Activated T-cell treated with anti-CD3 and anti-CD28 coated beads for 24 hours (primary cell): ENCODE measurements at regions not wholly inside any gene's neighbourhood (a gene's known extent, or its start where the extent isn't known, plus 50 kb on each side); places are given as distances from the start of the nearest gene placed in this dataset.
"Not testable (repeated sequence)": the region's sequence is repeated elsewhere in the genome, so short reads cannot be mapped to it uniquely, and the experiment has no call there.

ENCODE experiments used
- DNase-seq: peaks from one replicate; pipeline ENCODE4 v3.0.0-alpha.2; 2020; ENCODE audit warnings: low read depth

DNA sequence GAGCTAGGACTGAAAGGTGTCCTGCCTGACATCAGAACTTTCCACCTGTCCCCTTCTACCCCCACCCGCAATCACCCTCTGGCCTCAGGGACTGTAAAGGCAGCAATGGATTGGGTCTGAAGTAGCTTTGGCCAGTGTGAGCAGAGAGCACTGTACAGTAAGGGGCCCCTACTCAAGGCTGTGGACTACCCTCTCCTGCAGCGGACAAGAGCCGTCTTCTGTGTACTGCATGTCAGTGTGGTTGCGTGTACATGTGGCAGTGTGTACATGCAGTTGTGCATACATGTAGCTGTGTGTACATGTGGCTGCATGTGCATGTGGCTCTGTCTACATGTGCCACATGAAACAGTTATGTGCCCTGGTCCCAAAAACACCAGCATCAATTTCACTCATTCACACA is 205.9 kb upstream of the LINGO1 start:
- no peak for DNase-seq

- DNase-seq: no peak
Measured at GRCh38 chr15:77838061-77838460, 205.3 kb upstream of the LINGO1 start.

DNA sequence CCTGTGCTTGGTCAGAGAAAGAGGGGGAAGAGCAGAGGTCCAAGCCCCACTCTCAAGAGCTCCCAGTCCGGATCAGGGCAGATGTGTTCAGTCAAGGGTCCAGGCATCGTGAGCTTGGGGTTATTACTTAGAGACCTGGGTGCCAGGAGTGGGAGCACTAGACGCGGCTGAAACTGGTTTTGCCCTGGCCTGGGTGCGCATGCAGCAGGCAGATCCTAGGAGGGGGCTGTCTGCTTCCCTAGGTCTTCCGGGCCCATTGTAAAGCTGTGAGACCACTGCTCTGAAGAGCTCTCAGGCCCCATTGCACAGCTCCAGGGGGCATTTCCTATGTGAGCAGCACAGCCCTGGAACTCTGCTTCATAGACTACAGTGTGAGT is 204.9 kb upstream of the LINGO1 start:
- DNase-seq: no peak

GRCh38 chr15:77836906-77837648 is 204.4 kb upstream of the LINGO1 start:
- no peak for DNase-seq

DNA sequence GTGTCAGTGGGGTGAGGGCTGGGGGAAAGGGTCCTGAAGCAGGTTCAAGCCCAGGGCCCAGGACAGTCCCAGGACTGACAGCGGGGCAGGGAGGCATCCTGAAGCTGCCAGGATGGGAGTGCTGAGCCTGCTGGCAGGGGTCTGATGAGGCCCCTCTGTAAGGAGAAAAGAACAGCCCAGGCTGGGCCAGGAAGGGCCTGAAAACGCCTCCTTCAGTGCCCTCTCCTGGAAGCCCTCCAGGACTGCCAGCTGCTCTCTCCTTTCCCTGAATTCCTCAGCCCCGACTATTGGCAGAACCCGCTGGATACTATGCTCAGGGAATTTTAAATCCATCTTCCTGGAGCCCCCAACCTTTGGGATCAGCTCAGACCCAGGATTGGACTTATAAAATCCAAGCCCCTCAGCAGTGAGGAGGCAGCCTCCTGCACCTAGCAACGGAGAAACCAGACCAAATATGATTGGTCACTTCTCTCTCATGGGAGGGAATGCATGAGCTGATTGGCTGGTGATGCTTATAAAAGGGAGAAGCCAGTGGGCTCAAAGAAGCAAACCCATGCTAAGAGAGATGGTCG is 203.5 kb upstream of the LINGO1 start:
- no peak for DNase-seq

DNA sequence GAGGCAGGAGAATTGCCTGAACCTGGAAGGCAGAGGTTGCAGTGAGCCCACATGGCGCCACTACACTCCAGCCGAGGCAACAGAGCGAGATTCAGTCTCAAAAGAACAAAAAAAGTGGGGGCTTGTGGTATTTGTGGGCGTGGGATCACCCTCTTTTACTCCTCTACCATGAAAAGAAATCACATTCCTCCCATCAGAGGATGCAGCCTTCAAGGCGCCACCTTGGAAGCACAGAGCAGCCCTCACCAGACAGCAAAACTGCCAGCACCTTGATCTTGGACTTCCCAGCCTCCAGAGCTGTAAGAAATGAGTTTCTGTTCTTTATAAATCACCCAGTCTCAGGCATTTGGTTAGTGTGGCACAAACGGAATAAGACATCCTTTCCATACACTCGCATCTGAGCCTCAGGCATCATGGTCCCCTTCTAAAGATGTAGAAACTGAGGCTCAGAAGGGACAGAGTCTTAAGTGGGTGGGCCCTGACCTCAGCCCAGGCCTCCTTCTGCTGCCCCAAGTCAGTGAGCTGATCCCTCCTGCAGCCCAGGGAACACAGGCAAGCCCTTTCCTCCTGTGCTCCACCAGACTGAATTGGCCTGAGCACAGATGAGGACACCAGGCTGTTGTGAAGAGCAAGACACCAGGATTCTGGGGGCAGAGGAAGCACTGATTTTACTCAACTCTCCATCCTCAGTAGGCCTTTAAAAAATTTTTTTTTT is 201.7 kb upstream of the LINGO1 start:
- DNase-seq: no peak

DNA sequence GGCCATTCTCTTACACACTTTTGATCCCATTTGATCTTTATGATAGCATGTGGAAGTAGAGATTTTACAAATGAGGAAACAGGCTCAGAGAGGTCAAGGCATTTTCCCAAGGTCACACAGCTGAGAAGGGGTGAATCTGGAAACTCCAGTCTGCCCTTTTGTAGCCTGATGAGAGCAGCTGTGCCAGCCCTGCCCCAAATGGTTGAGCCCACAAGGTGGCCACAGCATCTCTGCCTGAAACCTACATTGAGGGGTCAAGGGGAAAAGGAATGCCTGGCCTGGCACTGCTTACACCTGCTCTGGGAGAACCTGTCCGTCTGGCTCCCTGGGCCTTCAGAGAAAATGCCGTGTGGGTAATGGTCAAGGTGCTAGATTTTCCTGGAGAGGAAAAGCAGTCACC is 200.2 kb upstream of the LINGO1 start:
- no peak for DNase-seq

DNA sequence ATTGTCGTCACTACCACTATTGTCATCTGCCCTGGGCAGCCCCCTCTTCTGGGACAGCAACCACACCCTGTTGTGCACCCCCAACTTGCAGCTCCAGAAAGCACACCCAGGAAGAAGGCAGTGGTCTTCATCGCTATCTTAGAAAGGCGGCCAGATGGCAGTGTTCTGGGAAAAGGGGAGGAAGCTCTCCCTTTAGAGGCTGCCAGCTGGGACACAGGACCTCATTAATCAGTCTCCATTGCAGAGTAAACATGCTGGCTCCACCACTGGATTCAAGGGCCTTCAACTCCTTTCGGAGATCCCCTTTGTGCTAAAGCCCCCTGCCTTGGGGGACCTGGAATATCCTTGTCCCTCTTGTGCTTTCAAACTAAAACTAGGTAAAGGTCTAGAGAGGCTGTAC is 199.3 kb upstream of the LINGO1 start:
- DNase-seq: no peak

GRCh38 chr15:77830051-77830468 is 197.3 kb upstream of the LINGO1 start:
- DNase-seq: no peak

- DNase-seq: not testable (repeated sequence)
Measured at GRCh38 chr15:77829331-77829730, 196.6 kb upstream of the LINGO1 start.

DNA sequence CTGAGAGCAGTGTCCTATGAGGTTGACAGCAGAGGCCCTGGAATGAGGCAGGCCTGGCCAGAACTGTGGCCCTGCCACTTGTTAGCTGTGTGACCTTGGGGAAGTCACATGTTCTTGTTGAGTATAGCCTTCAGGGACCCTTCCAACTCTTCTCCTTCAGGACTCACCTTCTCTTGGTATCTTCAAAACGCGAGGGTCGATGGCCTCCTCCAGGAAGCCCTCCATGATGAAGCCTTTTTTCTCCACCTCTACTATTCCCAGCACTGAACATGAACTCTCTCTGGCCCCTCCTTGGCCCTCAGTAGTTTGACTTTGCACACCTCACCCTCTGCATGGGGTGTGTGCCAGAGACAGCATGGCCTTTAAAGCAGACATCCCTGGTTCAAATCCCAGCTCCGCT is 195.1 kb upstream of the LINGO1 start:
- DNase-seq: no peak

DNA sequence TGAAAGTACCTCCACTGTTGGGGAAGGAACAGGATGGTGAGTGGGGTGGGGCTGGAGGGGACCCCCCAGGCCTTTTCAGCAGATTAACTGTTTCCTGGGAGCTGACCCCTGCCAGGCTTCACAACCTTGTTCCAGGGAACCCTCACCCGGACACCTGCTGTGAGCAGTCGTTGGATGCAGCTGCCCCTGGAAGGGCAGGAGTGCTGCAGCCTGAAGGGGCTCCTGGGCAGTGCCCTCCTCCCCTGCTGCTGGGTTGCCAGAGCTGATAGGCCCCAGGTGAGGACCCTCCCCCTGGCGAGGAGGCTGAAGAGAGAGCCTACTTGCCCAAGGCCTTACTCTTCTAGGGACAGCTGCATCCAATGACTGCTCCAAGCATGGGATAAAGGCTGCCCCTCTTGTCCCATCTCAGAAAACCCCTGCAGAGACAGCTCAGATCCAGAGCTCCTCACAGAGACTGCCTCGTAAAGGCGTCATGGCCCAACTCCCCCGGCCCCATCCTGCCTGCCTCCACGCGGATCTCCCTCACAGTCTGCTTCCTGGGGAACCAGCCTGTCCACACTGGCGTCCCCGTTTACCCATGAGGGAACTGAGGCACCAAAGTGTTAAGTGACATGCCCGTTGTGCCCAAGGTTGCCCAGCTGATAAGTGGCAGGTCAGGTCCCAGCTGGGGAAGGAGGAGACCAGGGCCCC is 193.4 kb upstream of the LINGO1 start:
- no peak for DNase-seq

GRCh38 chr15:77825546-77825945 is 192.8 kb upstream of the LINGO1 start:
- no peak for DNase-seq

- no peak for DNase-seq
Measured at GRCh38 chr15:77825252-77825542, 192.5 kb upstream of the LINGO1 start.

- no peak for DNase-seq
Measured at GRCh38 chr15:77824361-77825251, 191.9 kb upstream of the LINGO1 start.

DNA sequence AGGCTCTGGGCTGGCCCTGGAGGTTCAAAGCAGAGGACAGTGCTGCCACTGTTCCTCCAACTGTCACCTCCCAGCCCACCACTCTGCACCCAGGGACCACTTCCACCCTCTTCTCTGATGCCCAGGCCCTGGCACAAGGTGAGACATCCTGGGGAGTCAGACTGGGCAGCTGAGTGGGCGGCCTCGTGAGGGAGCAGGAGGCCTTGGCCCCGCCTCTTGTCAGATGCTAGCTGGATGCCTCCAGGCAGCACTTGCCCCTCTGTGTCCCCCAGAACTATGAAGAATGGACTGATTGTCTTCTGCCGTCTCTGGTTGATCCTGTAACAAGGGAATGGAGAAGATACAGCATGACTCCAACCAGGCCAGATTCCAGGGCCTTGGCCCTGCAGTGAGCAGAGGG is 191.0 kb upstream of the LINGO1 start:
- DNase-seq: no peak

DNA sequence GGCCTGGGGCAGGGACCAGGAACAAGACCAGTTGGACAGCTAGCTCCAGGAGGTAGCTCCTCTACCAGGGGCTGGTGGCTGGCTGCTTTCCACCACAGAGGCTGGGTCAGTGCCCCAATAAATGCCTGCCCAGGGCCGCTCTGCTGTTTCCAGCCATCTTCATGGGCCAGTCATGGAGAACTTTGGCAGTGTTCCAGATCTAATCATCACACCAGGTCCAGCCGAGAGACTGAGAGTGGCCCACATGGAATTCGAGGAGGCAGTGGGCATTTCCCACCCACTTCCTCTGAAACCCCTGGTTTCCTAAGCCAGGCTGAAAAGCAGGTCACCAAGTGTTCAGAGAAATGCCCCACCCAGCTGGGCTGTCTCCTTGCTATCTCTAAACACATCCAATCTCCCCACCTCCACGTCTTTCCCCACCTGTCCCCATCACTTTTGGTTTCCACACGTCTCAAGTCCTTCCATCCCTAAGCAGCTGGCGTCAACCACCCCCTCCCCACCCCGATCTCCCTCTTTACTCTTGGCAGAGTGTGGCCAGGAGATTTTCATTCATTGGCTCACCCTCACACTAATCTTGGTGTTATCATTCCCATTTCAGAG is 190.0 kb upstream of the LINGO1 start:
- DNase-seq: no peak

- no peak for DNase-seq
Measured at GRCh38 chr15:77821959-77822256, 189.2 kb upstream of the LINGO1 start.

GRCh38 chr15:77821188-77821958 is 188.7 kb upstream of the LINGO1 start:
- DNase-seq: peak; percentile 16

DNA sequence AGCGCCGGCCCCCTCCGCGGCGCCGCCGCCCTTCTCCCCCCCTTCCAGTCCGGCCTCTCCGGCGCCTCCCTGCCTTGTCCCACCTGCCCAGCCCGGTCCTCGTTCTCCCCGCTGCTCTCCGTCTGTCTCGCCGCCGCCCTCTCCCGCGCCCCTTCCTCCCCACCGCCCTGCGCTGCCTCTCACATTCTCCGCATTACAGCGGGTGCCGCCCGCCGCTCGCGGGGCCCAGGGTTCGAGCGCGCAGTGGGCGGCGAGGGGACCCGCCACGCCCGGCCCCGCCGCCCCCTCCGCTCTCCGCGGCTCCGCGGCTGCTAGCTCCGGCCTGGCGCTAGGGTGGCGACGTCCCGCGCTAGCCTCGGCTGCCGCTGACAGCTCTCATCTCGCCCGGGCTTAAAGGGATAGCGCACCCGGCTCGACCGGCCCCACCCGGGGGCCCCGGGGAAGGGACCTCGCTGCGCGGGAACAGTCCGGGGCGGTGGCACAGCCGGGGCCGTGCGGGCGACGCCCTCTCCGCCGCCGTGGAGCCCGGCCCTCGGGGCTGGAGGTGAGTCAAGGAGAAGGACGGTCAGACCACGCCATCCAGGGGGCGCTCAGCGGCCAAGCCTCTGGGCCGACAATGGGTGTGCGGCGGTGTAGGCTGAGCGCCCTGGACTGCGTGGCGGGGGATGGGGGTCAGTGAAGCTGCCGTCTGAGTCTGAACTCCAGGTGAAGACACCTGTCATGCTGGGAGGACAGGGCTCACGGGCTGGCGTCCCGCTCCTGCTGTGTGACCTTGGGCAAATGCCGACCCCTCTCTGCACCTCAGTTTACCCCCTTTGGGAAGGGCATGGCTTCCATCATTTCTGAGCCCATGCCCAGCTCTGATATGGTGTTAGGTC is 187.4 kb upstream of the LINGO1 start:
- DNase-seq: no peak
